ENCODE measurements at regions not wholly inside any gene's neighbourhood (a gene's known extent, or its start where the extent isn't known, plus 50 kb on each side); places are given as distances from the start of the nearest gene placed in this dataset.

DNA sequence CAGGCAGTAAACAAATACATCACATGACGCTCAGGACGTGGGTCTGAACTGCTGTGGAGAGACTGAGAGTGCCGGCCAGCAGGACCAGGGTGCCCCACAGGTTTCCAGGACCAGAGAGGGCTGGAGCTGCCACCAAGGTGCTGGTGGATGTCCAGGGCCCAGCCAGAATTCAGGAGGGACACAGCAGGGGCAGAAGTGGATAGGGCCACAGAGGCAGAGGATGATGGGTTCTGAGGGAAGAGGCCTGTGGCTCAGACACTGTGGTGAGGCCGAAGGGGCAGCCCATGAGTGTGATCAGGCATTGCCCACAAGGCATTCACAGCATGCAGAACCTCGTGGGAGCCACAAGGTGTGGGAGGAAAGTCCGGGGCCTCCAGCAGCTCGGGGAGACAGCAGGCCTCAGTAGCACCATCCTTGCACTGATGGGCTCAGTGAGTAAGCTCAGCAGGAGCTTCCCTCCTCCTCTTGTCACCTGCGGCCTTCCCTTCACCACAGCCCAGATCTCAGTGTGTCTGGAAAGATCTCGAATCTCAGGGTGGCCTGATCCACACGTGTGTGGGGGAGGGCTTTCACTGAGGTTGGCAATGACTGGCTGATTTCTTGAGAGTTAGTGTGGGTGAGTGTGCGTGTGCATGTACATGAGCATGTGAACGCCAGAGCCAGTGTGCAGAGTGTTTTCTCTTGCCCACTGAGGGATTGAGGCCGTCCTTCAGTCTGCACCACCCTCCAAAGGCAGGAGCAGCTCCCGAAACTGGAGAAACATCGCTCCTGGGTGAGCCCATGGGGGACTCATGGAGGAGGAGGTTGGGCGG is 181.8 kb upstream of the RAB6C start:
- ATAC-seq: no peak
- Histone ChIP-seq H3K27me3 (peaks cover 6% of the 10 kb centered on the region), H3K36me3 (no peaks in the 10 kb centered on the region), H3K9me3 (no peaks in the 10 kb centered on the region), H3K4me1 (no peaks in the 10 kb centered on the region), H3K27ac (no peak overlapping the region), H3K4me3 (no peak overlapping the region)
- no peak for TF ChIP-seq POLR2AphosphoS5 (IDR thresholded peaks at IDR 0.05)
- no peak for TF ChIP-seq CTCF (IDR thresholded peaks at IDR 0.05)
- TF ChIP-seq POLR2A (IDR thresholded peaks at IDR 0.05): no peak
- no peak for TF ChIP-seq EP300 (IDR thresholded peaks at IDR 0.05)
- 77% methylated on average over 4 of the region's 16 CpGs; no CpG with 5 or more reads in 1 of the 2 donors for WGBS, 2 donors (ENCODE audit: low coverage in 1 of 2)

DNA sequence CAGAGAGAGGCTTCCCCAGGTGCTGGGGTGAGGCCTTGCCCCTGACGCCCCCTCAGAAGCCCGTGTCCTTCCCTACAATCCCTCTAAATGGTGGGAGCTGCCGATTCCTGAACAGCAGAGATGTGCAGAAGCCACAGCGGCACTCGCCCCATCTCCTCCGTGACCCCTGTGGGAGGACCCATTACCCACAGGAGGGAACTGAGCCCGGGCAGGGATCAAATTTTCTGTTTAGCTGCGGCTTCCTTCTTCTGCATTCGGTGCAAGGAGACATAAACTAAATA is 181.2 kb upstream of the RAB6C start:
- no CpG with 5 or more reads among the region's 9 CpGs for WGBS, 2 donors (ENCODE audit: low coverage in 1 of 2)
- H3K27me3 ChIP-seq: peaks cover 6% of the 10 kb centered on the region
- ATAC-seq: no peak
- no peaks in the 10 kb centered on the region for H3K36me3 ChIP-seq
- H3K4me1 ChIP-seq: no peaks in the 10 kb centered on the region
- TF ChIP-seq EP300 (IDR thresholded peaks at IDR 0.05): no peak
- no peak for TF ChIP-seq POLR2A (IDR thresholded peaks at IDR 0.05)
- TF ChIP-seq CTCF (IDR thresholded peaks at IDR 0.05): no peak
- TF ChIP-seq POLR2AphosphoS5 (IDR thresholded peaks at IDR 0.05): no peak
- H3K27ac ChIP-seq: no peak overlapping the region
- H3K9me3 ChIP-seq: no peaks in the 10 kb centered on the region
- H3K4me3 ChIP-seq: no peak overlapping the region

DNA sequence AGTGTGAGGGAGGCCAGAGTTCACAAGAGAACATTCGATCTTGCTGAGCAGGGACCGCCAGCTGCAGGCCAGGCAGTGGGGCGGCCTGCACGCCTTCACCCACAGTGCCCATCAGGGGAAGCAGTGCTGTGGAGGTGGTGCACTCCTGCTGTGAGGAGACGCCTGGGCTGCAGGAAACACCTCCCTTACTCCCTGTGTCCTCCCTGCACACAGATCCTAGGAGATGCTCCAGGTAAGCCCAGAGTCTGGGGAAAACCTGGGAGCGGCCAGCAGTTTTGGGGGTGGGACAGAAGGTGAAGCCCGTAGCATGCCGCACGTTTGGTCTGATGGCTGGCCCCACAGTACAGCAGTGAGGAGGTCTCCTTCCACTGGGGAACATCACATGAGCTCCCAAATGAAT is 180.8 kb upstream of the RAB6C start:
- 94% methylated on average over 4 of the region's 9 CpGs; no CpG with 5 or more reads in 1 of the 2 donors for WGBS, 2 donors (ENCODE audit: low coverage in 1 of 2)
- TF ChIP-seq EP300 (IDR thresholded peaks at IDR 0.05) (no peak), POLR2AphosphoS5 (IDR thresholded peaks at IDR 0.05) (no peak), POLR2A (IDR thresholded peaks at IDR 0.05) (no peak), CTCF (IDR thresholded peaks at IDR 0.05) (no peak)
- ATAC-seq: no peak
- H3K4me3 ChIP-seq: no peak overlapping the region
- no peaks in the 10 kb centered on the region for H3K4me1 ChIP-seq
- H3K36me3 ChIP-seq: no peaks in the 10 kb centered on the region
- H3K27me3 ChIP-seq: peaks cover 6% of the 10 kb centered on the region
- no peaks in the 10 kb centered on the region for H3K9me3 ChIP-seq
- no peak overlapping the region for H3K27ac ChIP-seq

DNA sequence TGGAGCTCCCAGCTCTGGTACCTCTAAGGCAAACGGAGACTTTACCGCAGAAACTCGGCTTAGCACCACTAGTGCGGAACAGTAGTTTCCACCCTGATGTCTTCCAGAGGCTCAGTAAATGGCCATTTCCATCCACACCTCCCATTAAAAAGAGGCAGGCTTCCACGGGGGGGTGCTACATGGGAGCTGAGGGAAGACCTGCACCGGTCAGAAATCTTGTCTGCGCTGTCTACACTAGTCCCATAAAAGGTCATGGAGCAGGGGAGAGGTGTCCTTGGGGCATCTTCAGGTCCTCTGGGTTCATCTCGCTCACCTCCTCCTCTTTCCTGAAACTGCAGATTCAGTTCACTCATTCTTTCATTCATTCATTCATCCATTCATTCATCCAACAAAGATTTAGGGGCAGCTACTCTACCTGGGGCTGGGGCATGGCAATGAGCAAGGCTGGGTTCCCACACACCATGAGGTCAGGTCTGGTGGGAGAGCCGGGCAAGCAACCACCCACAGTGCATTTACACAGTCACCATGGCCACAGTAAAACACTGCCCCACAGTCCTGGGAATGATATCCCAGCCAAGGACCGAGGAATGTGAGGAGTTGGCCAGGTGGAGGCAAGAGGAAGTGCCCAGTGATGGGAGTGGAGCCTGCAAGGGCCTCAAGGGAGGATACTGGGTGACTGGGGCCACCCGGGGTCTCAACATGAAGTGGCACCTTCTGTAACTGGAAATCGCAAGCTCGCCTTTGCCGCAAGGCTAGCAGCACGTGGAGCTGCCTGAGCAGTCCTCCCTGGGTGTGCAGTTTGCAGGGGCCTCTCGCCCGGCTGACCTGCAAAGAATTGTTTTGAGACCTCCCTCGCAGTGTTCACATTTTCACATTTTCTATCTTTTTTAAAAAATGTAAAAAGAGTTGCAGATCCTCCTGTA is 180.2 kb upstream of the RAB6C start:
- no peak overlapping the region for H3K4me3 ChIP-seq
- no peaks in the 10 kb centered on the region for H3K4me1 ChIP-seq
- peaks cover 6% of the 10 kb centered on the region for H3K27me3 ChIP-seq
- H3K36me3 ChIP-seq: no peaks in the 10 kb centered on the region
- TF ChIP-seq EP300 (IDR thresholded peaks at IDR 0.05) (no peak), CTCF (IDR thresholded peaks at IDR 0.05) (no peak), POLR2A (IDR thresholded peaks at IDR 0.05) (no peak), POLR2AphosphoS5 (IDR thresholded peaks at IDR 0.05) (no peak)
- H3K9me3 ChIP-seq: no peaks in the 10 kb centered on the region
- 87 to 97% methylated on average over 6 to 12 of the region's 18 CpGs for WGBS, 2 donors (ENCODE audit: low coverage in 1 of 2)
- ATAC-seq: no peak
- H3K27ac ChIP-seq: no peak overlapping the region

Data from gastroesophageal sphincter (tissue), 4 donors.